A172 (cell line): ENCODE measurements at regions not wholly inside any gene's neighbourhood (a gene's known extent, or its start where the extent isn't known, plus 50 kb on each side); places are given as distances from the start of the nearest gene placed in this dataset.

Experiments
- DNase-seq: peaks from one replicate; pipeline ENCODE4 v3.0.0-alpha.2; 2015; ENCODE audit warnings: low spot score

GRCh38 chr18:42185486-42185885, 230.5 kb downstream of the PIK3C3 start:
- no peak for DNase-seq

- no peak for DNase-seq
Measured at GRCh38 chr18:42187611-42188380, 232.8 kb downstream of the PIK3C3 start.

GRCh38 chr18:42190643-42191042, 235.6 kb downstream of the PIK3C3 start:
- DNase-seq = no peak

- DNase-seq = peak; percentile 59
Measured at GRCh38 chr18:42192251-42193248, 237.5 kb downstream of the PIK3C3 start.

GRCh38 chr18:42196651-42197050, 241.6 kb downstream of the PIK3C3 start:
- DNase-seq = peak; percentile 46

GRCh38 chr18:42201137-42201536, 246.1 kb downstream of the PIK3C3 start:
- DNase-seq = no peak

- no peak for DNase-seq
Measured at GRCh38 chr18:42211201-42211600, 256.2 kb downstream of the PIK3C3 start.

- no peak for DNase-seq
Measured at GRCh38 chr18:42222557-42222956, 267.5 kb downstream of the PIK3C3 start.

- no peak for DNase-seq
Measured at GRCh38 chr18:42228581-42228980, 273.5 kb downstream of the PIK3C3 start.

GRCh38 chr18:42229211-42230210, 274.5 kb downstream of the PIK3C3 start:
- no peak for DNase-seq

- DNase-seq = no peak
Measured at GRCh38 chr18:42230636-42231035, 275.6 kb downstream of the PIK3C3 start.

- no peak for DNase-seq
Measured at GRCh38 chr18:42231284-42231683, 276.2 kb downstream of the PIK3C3 start.

GRCh38 chr18:42231796-42232195, 276.8 kb downstream of the PIK3C3 start:
- no peak for DNase-seq

GRCh38 chr18:42233908-42234307, 278.9 kb downstream of the PIK3C3 start:
- no peak for DNase-seq

GRCh38 chr18:42242758-42243157, 287.7 kb downstream of the PIK3C3 start:
- DNase-seq = no peak

GRCh38 chr18:42245137-42245536, 290.1 kb downstream of the PIK3C3 start:
- DNase-seq = no peak

GRCh38 chr18:42255908-42256765, 301.1 kb downstream of the PIK3C3 start:
- no peak for DNase-seq

GRCh38 chr18:42258301-42258965, 303.4 kb downstream of the PIK3C3 start:
- DNase-seq = no peak

- no peak for DNase-seq
Measured at GRCh38 chr18:42261731-42262130, 306.7 kb downstream of the PIK3C3 start.

GRCh38 chr18:42264497-42264896, 309.5 kb downstream of the PIK3C3 start:
- DNase-seq = no peak
